IMR-90 (cell line): ENCODE measurements at regions not wholly inside any gene's neighbourhood (a gene's known extent, or its start where the extent isn't known, plus 50 kb on each side); places are given as distances from the start of the nearest gene placed in this dataset.

Experiments
- ATAC-seq: fragments of 200-7000 bp; cut with Tn5 transposase; 2 replicates; pipeline ENCODE4 v1.9.1; 2020; ENCODE audit warnings: low read depth, mild to moderate bottlenecking, moderate library complexity
- BruUV-seq: library from RNA; stranded (reverse); fragments of 400-500 nt; replicated peaks from 2 replicates; lab custom pipeline; 2021; lab: Mats Ljungman, UMichigan
- CTCF ChIA-PET: fragments of 300-600 bp; formaldehyde crosslinking; extraction: SDS; loops from one replicate; lab custom pipeline; 2021; ENCODE audit warnings: antibody characterized with exemption; lab: Yijun Ruan, JAX
- POLR2A ChIA-PET: fragments of 300-600 bp; sonication (Branson Sonifier 250); formaldehyde crosslinking; loops from one replicate; lab custom pipeline; 2022; ENCODE audit warnings: antibody characterized with exemption; ENCODE audit not compliant: unreplicated experiment; lab: Charles Lee
- DNase-seq: peaks from one replicate; pipeline ENCODE4 v3.0.0; 2013
- H2AFZ ChIP-seq: replicated peaks from 2 replicates; pipeline ENCODE3; 2013; ENCODE audit warnings: low read length, mild to moderate bottlenecking; ENCODE audit not compliant: poor library complexity
- H2AK5ac ChIP-seq: 2 replicates; pipeline ENCODE4 v1.6.1; 2013; ENCODE audit warnings: low read depth, low read length, inconsistent platforms
- H2AK9ac ChIP-seq: replicated peaks from 2 replicates; pipeline ENCODE3; 2013; ENCODE audit warnings: mild to moderate bottlenecking, low read depth, low read length, moderate library complexity; ENCODE audit not compliant: poor library complexity
- H2BK120ac ChIP-seq: 2 replicates; pipeline ENCODE4 v1.6.1; 2013; ENCODE audit warnings: low read depth, low read length, inconsistent platforms
- H2BK15ac ChIP-seq: 3 replicates; pipeline ENCODE4 v1.6.1; 2013; ENCODE audit warnings: low read depth, low read length, inconsistent platforms
- H2BK20ac ChIP-seq: 2 replicates; pipeline ENCODE4 v1.6.1; 2013; ENCODE audit warnings: low read depth, mild to moderate bottlenecking, inconsistent platforms, low read length, moderate library complexity
- H2BK5ac ChIP-seq: 2 replicates; pipeline ENCODE4 v1.6.1; 2013; ENCODE audit warnings: mild to moderate bottlenecking, low read depth, low read length, inconsistent platforms; ENCODE audit not compliant: poor library complexity, severe bottlenecking
- H3K14ac ChIP-seq: replicated peaks from 2 replicates; pipeline ENCODE4 v1.6.1; 2013; ENCODE audit warnings: low read depth, low read length, inconsistent platforms
- H3K18ac ChIP-seq: 2 replicates; pipeline ENCODE4 v1.6.1; 2013; ENCODE audit warnings: low read depth, low read length, control low read depth
- H3K23ac ChIP-seq: 2 replicates; pipeline ENCODE4 v1.6.1; 2013; ENCODE audit warnings: low read depth, low read length, inconsistent platforms
- H3K27ac ChIP-seq: 2 replicates; pipeline ENCODE4 v1.5.1; 2013; ENCODE audit warnings: mild to moderate bottlenecking, control low read depth, low read length; ENCODE audit not compliant: insufficient read depth
- H3K27me3 ChIP-seq: 2 replicates; pipeline ENCODE4 v1.6.1; 2013; ENCODE audit warnings: low read length; ENCODE audit not compliant: control insufficient read depth, insufficient read depth
- H3K36me3 ChIP-seq: 2 replicates; pipeline ENCODE4 v1.6.1; 2013; ENCODE audit warnings: low read length, mixed read lengths; ENCODE audit not compliant: control insufficient read depth, insufficient read depth
- H3K4ac ChIP-seq: 2 replicates; pipeline ENCODE4 v1.6.1; 2013; ENCODE audit warnings: low read depth, low read length, inconsistent platforms
- H3K4me1 ChIP-seq: 2 replicates; pipeline ENCODE4 v1.6.1; 2013; ENCODE audit warnings: low read length, mixed read lengths; ENCODE audit not compliant: control insufficient read depth, insufficient read depth
- H3K4me2 ChIP-seq: 2 replicates; pipeline ENCODE4 v1.6.1; 2013; ENCODE audit warnings: low read depth, mild to moderate bottlenecking, control low read depth, low read length, moderate library complexity
- H3K4me3 ChIP-seq: 2 replicates; pipeline ENCODE4 v1.5.1; 2013; ENCODE audit warnings: low read depth, mild to moderate bottlenecking, control low read depth, low read length, moderate library complexity; ENCODE audit not compliant: insufficient read depth
- H3K56ac ChIP-seq: 2 replicates; pipeline ENCODE4 v1.6.1; 2013; ENCODE audit warnings: low read length, inconsistent platforms; ENCODE audit not compliant: insufficient read depth; ENCODE audit errors: extremely low read depth
- H3K79me1 ChIP-seq, 2 experiments: 2 replicates each; pipeline ENCODE4 v1.6.1; 2013; ENCODE audit warnings: low read length in 2 of 2, inconsistent platforms in 1 of 2, low read depth in 1 of 2
- H3K9ac ChIP-seq: 2 replicates; pipeline ENCODE4 v1.6.1; 2013; ENCODE audit warnings: low read depth, low read length, control low read depth
- H3K9me1 ChIP-seq: 2 replicates; pipeline ENCODE4 v1.6.1; 2013; ENCODE audit warnings: low read length, inconsistent platforms; ENCODE audit not compliant: insufficient read depth
- H3K9me3 ChIP-seq: 2 replicates; pipeline ENCODE4 v1.6.1; 2013; ENCODE audit warnings: low read length; ENCODE audit not compliant: control insufficient read depth, insufficient read depth
- H4K20me1 ChIP-seq: 2 replicates; pipeline ENCODE4 v1.6.1; 2013; ENCODE audit warnings: low read length, inconsistent platforms; ENCODE audit not compliant: insufficient read depth
- H4K5ac ChIP-seq: 2 replicates; pipeline ENCODE4 v1.6.1; 2013; ENCODE audit warnings: mild to moderate bottlenecking, low read depth, low read length, control low read depth
- H4K8ac ChIP-seq, 2 experiments: 2 replicates each; pipeline ENCODE4 v1.6.1; 2013; ENCODE audit warnings: low read depth in 2 of 2, low read length in 2 of 2, control low read depth in 1 of 2, inconsistent platforms in 1 of 2
- H4K91ac ChIP-seq: 2 replicates; pipeline ENCODE4 v1.6.1; 2013; ENCODE audit warnings: low read depth, low read length, inconsistent platforms; ENCODE audit not compliant: insufficient read depth
- ELK1 ChIP-seq: fragments of 150-350 bp; IDR thresholded peaks from 2 replicates; pipeline ENCODE4 v1.6.1; 2016; ENCODE audit warnings: low read depth, mild to moderate bottlenecking, low read length, moderate library complexity, borderline replicate concordance
- FOS ChIP-seq: fragments of 150-350 bp; IDR thresholded peaks from 2 replicates; pipeline ENCODE4 v1.6.1; 2016; ENCODE audit warnings: low read depth, low read length
- MAFK ChIP-seq: IDR thresholded peaks from 2 replicates; pipeline ENCODE4 v1.6.1; 2012; ENCODE audit warnings: low read depth, low read length, improper control_type of control experiment
- RAD21 ChIP-seq: IDR thresholded peaks from 2 replicates; pipeline ENCODE4 v1.6.1; 2012; ENCODE audit warnings: low read length, improper control_type of control experiment
- RCOR1 ChIP-seq: IDR thresholded peaks from 2 replicates; pipeline ENCODE4 v1.6.1; 2012; ENCODE audit warnings: mild to moderate bottlenecking, low read length, improper control_type of control experiment; ENCODE audit not compliant: insufficient replicate concordance
- SMC3 ChIP-seq: fragments of 150-350 bp; IDR thresholded peaks from 2 replicates; pipeline ENCODE4 v1.6.1; 2016; ENCODE audit warnings: low read depth, mild to moderate bottlenecking, antibody characterized with exemption, low read length, moderate library complexity
- WGBS, 2 experiments: methylation state at CpG; one replicate each; pipeline versions ENCODE4 v1.1.5 to v1.1.7; 2013; ENCODE audit warnings: missing lambda C conversion rate in 2 of 2; ENCODE audit not compliant: insufficient read length in 1 of 2; ENCODE audit errors: extremely low coverage in 2 of 2; 5-methylcytosine and 5-hydroxymethylcytosine counted together
- dilution Hi-C: fragments of 300-500 bp; cut with HindIII; formaldehyde crosslinking; loops from one replicate; pipeline ENCODE4 v1.14.3; 2018; ENCODE audit warnings: low sequenced_read_pairs; ENCODE audit not compliant: unreplicated experiment
- in situ Hi-C: fragments of 300-500 bp; cut with MboI; formaldehyde crosslinking; loops from 3 replicates; pipeline ENCODE4 v1.14.3; 2019; ENCODE audit warnings: low sequenced_read_pairs, inconsistent platforms, mixed read lengths
- intact Hi-C: fragments of 100-400 bp; cut with micrococcal nuclease; formaldehyde crosslinking; loops from 2 replicates; pipeline ENCODE4 v1.10.0; 2022

DNA sequence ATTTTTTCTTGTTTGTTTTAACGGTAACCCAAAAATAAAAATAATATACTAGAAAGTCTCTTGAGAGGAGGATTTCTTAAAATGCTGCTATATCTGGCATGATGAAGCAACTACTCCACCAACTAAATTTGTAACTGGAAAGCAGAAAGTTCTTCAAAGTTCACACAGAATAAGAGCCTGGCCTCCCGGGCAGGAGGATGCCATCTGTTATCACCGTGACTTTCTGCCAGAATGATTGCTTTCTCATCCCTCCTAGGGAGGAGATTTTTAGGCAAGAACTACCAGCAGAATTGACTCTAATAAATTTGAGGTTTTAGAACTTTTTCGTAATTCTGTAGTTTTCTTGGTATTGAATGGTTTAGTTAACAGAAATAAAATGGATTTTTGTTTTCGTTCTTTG, 464.6 kb upstream of the ACTBL2 start:
- H3K9me1 ChIP-seq: no peaks in the 10 kb centered on the region
- no peak overlapping the region for H4K5ac ChIP-seq
- CTCF ChIA-PET: interaction anchor here (1.2 kb wide), 1 partner anchor 10 kb away, joined by 4 read pairs; no protein-coding TSS in a partner anchor
- H3K23ac ChIP-seq: no peak overlapping the region
- H3K79me1 ChIP-seq: no peaks in the 10 kb centered on the region
- no peak for DNase-seq
- H3K18ac ChIP-seq: no peak overlapping the region
- no peak for ATAC-seq
- H4K20me1 ChIP-seq: no peaks in the 10 kb centered on the region
- H3K27ac ChIP-seq: no peak overlapping the region
- no peak overlapping the region for H3K14ac ChIP-seq
- WGBS, 2 experiments: 100% methylated on average over 1 of the region's 5 CpGs; no CpG with 5 or more reads in 1 of the 2 experiments
- H3K4ac ChIP-seq: no peak overlapping the region
- in situ Hi-C loops (no loop called here), dilution Hi-C loops (no loop called here), intact Hi-C loops (no loop called here)
- POLR2A ChIA-PET: no interaction called here
- no peak overlapping the region for H3K9ac ChIP-seq
- no peak overlapping the region for H2AK9ac ChIP-seq
- no peak overlapping the region for H4K91ac ChIP-seq
- BruUV-seq: no TSS peak
- no peaks in the 10 kb centered on the region for H3K36me3 ChIP-seq
- no peak overlapping the region for H2BK5ac ChIP-seq
- no peak overlapping the region for H2AFZ ChIP-seq
- H3K9me3 ChIP-seq: no peaks in the 10 kb centered on the region
- no peaks in the 10 kb centered on the region for H3K27me3 ChIP-seq
- no peak overlapping the region for H4K8ac ChIP-seq
- H3K4me1 ChIP-seq: no peaks in the 10 kb centered on the region
- H2BK20ac ChIP-seq: no peak overlapping the region
- H3K4me3 ChIP-seq: no peak overlapping the region
- no peak overlapping the region for H2AK5ac ChIP-seq
- no peak overlapping the region for H3K4me2 ChIP-seq
- TF ChIP-seq ELK1: no peak
- no peak for TF ChIP-seq FOS
- no peak for TF ChIP-seq SMC3
- TF ChIP-seq RCOR1: no peak
- TF ChIP-seq RAD21: no peak
- no peak for TF ChIP-seq MAFK
- no peak overlapping the region for H2BK15ac ChIP-seq
- no peak overlapping the region for H2BK120ac ChIP-seq
- no peak overlapping the region for H3K56ac ChIP-seq
